D721Med (cell line): ENCODE measurements at regions not wholly inside any gene's neighbourhood (a gene's known extent, or its start where the extent isn't known, plus 50 kb on each side); places are given as distances from the start of the nearest gene placed in this dataset.

Experiments
- DNase-seq: peaks from one replicate; pipeline ENCODE4 v3.0.0; 2011; ENCODE audit warnings: low spot score; ENCODE audit not compliant: insufficient read length
- FAIRE-seq: peaks from 2 replicates; lab custom pipeline; 2011; peaks lifted over from hg19 to GRCh38; lab: Jason Lieb, UNC
- TF ChIP-seq, protein P1 (sequence below): IDR thresholded peaks from 2 replicates; pipeline ENCODE4 v1.5.1; 2012; ENCODE audit warnings: mild to moderate bottlenecking, control low read depth; ENCODE audit not compliant: insufficient read depth; ENCODE audit errors: missing control alignments

DNA sequence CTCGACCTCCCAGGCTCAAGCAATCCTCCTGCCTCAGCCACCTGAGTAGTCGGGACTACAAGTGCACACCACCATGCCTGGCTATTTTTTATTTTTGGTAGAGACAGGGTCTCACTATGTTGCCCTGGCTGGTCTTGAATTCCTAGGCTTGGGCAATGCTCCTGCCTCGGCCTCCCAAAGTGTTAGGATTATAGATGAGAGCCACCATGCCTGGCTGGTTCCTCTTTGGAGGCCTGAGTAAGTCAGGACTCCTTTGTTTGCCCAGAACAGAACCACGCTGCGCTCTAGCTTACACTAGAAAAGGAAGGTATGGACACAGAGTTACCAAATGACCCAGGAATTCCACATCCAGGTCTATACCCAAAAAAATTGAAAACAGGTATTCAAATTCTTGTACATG, 135.9 kb upstream of the SLC1A4 start:
- FAIRE-seq (no peak), DNase-seq (no peak)
- TF ChIP-seq, protein P1, sequence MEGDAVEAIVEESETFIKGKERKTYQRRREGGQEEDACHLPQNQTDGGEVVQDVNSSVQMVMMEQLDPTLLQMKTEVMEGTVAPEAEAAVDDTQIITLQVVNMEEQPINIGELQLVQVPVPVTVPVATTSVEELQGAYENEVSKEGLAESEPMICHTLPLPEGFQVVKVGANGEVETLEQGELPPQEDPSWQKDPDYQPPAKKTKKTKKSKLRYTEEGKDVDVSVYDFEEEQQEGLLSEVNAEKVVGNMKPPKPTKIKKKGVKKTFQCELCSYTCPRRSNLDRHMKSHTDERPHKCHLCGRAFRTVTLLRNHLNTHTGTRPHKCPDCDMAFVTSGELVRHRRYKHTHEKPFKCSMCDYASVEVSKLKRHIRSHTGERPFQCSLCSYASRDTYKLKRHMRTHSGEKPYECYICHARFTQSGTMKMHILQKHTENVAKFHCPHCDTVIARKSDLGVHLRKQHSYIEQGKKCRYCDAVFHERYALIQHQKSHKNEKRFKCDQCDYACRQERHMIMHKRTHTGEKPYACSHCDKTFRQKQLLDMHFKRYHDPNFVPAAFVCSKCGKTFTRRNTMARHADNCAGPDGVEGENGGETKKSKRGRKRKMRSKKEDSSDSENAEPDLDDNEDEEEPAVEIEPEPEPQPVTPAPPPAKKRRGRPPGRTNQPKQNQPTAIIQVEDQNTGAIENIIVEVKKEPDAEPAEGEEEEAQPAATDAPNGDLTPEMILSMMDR = no peak

DNA sequence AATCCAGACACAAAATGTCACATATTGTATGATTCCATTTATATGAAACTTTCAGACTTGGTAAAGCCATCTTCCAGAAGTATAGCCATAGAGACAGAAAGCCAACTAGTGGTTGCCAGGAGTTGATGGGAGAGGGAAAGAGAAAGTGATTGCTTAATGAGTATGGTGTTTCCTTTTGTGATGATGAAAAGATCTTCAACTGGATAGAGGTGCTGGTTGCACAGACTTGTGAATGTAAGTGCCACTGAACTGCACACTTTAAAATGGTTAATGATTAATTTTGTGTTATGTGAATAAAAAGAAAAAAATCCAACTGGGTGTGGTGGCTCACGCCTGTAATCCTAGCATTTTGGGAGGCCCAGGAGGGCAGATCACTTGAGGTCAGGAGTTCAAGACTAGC, 135.3 kb upstream of the SLC1A4 start:
- FAIRE-seq (no peak), DNase-seq (no peak)
- TF ChIP-seq, protein P1 = no peak

DNA sequence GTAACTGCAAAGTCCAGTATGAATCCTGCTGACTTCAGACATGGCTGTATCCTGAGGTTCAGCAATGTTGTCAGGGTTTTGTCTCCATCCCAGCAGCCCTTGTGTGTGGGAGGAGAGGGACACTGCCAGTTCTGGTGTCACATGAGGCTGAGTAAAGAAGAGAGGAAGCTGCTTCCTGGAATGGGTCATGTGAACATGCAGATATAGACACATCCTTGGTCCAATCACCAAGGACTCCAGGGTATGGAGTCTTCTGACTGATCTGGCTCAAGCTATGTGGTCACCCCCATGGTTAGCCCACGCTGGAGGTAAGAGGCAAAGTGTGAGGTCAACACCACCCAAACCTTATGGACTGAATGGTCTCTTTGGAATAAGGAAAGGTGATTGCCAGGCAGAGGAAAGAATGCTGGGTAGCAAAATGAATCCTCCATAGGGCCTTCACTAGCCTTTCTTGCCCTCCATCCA, 134.4 kb upstream of the SLC1A4 start:
- no peak for FAIRE-seq
- TF ChIP-seq, protein P1 = no peak
- no peak for DNase-seq

DNA sequence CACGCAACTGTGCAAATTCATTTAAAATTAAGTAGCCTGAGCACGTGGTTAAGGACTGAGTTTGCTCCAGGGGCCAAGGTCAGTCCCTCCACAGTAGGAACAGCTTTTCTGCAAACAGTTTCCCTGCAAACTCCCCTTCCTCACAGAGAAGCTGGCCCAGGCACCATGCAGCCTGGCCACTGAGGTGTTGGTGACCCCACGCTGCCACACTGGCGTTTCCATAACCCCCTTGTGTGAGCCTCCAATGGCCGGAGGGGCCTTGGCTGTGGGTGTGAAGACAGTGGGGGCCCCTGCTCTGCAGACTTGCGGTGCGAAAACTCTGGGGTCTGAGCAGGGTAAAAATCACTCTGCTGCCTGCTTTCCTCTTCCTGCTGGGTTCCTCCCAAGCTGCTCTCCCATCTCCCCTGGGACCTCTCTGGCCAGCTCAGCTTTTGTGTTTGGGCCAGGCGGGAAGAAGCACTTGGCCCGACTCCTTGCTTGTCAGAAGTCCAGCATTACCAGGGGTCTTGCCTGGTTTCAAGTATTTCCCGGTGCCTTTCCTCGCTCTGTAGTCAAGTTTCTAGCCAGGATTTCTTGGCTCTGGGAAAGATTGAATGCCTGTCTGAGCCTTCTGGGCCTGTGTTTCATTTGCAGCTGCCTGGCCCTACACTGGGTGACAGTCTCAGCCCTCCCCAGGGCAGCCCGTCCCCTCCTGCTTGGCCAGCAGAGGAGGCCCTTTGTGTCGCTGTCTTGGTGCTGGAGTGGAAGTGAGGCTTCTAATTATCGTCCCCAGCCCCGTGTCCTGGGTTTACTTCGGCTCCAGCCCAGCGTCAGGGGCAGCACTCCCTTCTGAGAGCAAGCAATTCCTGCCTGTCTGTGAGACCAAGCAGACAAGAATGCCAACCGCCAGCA, 131.4 kb upstream of the SLC1A4 start:
- FAIRE-seq (no peak), DNase-seq (no peak)
- TF ChIP-seq, protein P1 = no peak

DNA sequence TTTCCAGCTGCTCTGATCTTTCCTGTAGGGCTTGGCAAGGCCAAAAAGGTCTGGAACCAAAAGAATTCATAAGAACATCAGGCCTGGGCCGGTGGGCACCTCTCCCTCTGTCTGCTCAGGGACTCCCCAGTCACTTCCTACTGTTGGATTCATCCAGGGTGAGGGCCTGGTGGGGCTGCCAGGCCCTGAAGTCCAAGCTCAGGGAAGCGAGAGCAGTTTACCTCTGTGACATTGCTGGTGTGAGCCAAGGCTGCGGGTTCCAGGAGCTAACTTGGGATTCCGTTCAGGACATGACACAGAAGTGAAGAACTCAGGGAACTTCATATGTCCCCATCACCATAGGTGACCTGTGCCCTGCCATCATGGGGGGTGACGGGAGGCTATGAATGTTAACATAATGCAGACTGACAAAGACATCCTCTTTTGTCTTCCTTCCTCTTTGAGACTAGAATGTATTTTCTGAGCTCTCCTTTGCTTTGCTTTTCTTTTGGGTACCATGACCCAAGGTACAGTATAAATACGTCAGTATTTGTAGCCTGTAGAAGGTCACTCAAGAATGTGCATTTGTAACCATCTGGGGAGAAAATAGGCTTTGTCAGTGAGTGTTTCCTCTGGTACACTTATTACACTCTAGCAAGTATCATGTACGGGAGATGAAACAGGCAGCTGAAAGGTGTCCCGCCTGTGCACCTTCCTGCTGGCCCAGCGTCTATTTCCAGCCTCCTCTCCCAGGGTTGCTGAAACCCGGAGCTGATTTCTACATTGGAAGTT, 130.5 kb upstream of the SLC1A4 start:
- FAIRE-seq = no peak
- no peak for DNase-seq
- TF ChIP-seq, protein P1 = no peak

DNA sequence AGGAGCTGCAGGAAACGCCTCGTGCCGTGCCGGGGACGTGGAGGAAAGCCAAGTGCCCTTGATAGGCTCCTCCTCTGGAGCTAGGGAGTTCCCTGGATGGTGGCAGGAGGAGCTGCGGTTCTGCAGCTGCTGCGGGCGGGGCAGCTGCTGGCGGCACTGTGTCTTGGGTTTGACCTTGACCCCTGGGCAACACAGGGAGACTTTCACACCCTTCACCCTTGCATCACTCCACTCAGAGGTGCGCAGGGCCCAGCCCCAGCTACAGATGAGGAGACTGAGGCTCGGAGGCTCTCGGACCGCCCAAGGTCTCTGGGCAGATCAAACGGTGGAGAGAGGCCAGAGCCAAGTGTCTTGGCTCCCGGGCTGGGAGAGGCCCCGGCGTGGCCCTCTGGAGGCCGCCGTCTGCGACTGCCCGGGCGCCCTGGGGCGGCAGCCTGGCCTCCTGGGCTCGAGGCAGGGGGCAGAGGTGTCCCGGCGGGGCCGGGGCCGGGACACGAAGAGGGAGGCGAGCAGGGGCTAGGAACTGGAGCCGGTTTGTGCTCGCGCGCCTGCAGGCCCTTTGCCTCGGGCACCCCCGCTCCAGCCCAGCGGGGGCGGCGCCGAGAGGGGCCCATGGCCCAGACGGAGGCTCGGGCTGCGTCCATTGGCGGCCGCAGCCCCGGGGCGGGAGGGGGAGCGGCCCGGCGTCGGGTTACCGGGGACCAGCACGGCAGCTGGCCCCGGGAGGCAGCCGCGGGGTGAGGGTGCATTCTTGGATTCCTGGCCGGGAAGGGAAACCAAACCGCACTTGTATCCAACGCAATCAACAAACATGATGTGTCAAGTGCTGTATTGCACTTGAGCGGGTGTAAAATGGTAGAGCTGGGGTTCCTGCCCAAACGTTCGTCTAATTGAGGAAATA, 129.6 kb upstream of the SLC1A4 start:
- TF ChIP-seq, protein P1 = no peak
- FAIRE-seq (no peak), DNase-seq (no peak)
